HG03064 (cell line): ENCODE measurements at regions not wholly inside any gene's neighbourhood (a gene's known extent, or its start where the extent isn't known, plus 50 kb on each side); places are given as distances from the start of the nearest gene placed in this dataset.

ENCODE experiments used
- ATAC-seq: cut with Tn5 transposase; IDR thresholded peaks from one replicate; pipeline ENCODE4 v1.9.1; 2021; ENCODE audit warnings: low read depth; ENCODE audit not compliant: unreplicated experiment

GRCh38 chr12:92297405-92297804, 151.8 kb upstream of the BTG1 start:
- no peak for ATAC-seq

DNA sequence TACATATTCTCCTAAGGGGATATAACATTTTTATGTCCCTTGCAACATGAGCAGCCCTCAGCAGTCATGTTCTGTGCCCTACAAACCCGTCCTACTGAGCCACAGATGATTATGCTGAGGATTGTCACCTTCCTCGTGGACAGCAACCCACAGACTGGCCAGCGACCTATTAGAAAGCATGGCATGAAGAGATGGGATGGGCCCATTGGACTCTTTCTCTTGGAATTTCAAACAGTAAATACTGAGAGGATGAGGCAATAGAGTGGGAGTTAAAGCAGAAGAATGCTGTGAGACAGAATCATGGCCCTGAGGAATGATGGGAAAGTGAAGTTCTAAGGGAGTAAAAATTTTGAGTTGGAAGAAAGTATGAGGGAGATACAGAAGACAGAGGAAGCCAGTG, 149.9 kb upstream of the BTG1 start:
- ATAC-seq: no peak

GRCh38 chr12:92294676-92295440, 149.2 kb upstream of the BTG1 start:
- no peak for ATAC-seq

GRCh38 chr12:92292016-92292415, 146.4 kb upstream of the BTG1 start:
- no peak for ATAC-seq

- ATAC-seq: no peak
Measured at GRCh38 chr12:92290886-92291285, 145.2 kb upstream of the BTG1 start.

DNA sequence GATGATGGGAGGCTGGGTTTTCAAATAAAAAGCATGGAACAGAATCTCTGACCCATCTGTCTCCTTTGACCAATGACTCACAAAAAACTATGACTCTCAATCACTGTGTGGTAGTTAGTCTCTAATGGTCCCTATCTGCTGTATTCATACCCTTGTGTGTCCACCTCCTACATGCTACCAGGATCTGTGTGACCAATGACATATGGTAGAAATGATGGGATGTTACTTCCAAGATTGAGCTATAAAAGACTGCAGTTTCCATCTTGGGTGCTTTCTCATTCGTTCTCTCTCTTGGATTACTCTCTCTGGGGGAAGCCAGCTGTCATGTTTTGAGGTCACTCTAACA, 144.7 kb upstream of the BTG1 start:
- ATAC-seq: no peak

DNA sequence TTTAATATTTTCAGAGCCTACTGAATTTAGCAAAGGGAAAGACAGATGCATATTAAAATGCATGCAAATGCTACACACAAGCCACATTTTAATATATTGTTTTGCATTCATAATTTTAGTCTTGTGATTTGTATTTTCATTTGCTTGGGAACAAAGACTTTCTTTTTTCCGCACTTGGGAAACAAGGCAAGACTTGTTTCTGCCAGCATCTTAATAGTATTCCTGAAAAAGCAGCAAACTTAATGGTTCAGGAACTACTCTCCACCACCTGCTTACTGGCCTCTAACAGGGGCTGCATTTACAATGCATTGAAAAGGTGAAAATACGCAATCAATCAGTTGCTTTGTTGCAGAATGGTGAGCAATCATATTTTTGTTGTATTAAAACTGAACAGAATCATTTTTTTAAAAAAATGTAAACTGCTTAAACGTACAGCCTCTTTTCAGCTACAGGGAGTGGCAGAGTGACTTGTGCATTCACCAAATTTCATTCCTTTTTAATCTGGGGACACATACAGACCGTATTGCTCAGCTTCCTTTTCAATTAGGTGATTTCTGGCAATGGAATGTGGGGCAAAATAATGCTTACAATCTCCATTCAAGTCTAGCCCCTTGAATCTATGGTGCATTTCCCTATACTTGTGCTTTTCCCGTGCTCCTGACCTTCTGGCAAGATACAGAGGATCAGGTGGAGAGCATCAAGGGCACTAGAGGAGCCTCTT, 144.1 kb upstream of the BTG1 start:
- no peak for ATAC-seq

DNA sequence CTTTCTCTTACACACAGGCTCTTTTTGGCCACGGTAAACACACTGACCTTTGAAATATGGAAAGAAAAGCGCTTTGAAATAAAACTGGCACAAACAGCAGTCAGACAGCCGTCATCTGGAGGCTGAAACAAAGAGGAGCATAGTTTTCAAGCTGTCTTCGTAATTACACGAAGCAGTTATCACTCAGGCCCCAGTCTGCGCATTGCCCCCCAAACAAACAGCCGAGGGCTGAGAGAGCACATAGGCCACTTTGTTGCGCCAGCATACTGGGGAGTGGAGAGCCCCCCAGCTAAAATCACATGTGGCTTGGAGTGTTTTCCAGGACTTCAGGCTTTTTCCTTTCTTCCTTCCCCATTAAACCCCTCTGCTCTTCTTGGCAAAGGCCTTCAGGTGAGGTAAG, 142.9 kb upstream of the BTG1 start:
- ATAC-seq: no peak

DNA sequence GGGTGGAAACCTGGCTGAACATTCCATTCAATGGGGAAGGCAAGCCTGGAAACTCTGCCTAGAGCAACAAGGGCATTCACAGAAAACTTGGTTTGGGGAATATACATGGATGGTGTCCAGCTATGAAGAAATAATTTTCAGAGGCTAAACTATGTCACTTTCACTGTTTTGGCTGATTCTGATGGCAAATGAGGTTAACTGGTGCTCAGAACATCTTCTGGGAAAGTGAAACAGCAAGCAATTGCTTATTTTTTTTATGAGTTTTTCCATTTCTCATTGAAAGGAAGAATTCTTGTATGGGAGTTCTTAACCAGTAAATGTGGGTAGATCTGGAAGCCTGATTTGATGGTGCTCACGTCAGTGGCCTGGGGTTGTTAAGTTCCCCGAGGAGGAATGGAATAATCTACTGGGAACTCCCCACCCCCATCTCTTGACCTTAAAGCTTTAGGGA, 132.8 kb upstream of the BTG1 start:
- no peak for ATAC-seq

- ATAC-seq: no peak
Measured at GRCh38 chr12:92277795-92278194, 132.1 kb upstream of the BTG1 start.

GRCh38 chr12:92276276-92276675, 130.6 kb upstream of the BTG1 start:
- no peak for ATAC-seq

DNA sequence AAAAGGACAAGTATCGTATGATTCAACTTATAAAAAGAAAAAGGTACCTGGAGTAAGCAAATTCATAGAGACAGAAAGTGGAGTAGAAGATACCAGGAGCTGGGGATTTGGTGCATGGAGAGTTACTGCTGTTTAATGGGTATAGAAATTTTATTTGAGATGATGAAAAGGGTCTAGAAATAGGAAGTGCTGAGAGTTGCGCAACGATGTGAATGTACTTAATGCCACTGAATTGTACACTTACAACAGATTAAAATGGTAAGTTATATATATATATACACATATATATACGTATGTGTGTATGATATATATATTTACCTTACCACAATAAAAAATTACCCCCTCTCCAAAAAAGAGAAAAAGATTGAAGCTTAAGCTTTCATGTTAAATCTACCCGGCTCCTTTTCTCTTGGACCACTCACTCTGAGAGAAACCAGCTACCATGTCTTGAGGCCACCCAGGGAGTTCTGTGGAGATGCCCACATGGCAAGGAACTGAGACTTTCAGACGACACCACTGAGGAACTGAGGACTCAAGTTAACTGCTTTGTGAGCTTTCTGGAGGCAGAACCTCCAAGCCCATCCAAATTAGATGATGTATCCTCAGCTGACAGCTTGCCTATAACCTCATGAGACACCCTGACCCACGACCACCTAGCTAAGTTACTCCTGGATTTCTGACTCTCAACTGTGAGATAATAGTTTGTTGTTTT, 130.0 kb upstream of the BTG1 start:
- no peak for ATAC-seq

GRCh38 chr12:92273076-92273475, 127.4 kb upstream of the BTG1 start:
- ATAC-seq: no peak

- ATAC-seq: no peak
Measured at GRCh38 chr12:92272061-92272964, 126.7 kb upstream of the BTG1 start.

GRCh38 chr12:92271341-92271740, 125.7 kb upstream of the BTG1 start:
- ATAC-seq: no peak

DNA sequence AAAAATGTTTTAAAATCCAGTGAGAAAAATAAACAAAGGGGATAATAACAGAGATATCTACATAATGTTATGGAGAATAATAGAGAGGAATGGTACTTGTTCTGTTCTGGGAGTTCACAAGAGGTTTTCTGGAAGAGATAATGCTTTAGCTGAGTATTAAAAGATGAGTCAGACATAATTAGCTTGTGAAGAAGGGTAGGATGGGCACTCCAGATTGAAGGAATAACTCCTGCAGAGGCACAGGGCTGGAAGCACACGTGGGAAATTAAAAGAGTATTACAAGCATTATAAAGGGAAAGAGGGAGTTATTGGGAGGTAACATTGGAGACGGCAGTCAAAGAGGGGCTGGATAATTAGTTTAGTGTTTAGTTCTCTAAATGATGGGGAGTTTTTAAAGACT, 124.9 kb upstream of the BTG1 start:
- ATAC-seq: no peak

GRCh38 chr12:92268946-92269345, 123.3 kb upstream of the BTG1 start:
- no peak for ATAC-seq

- no peak for ATAC-seq
Measured at GRCh38 chr12:92261692-92262091, 116.0 kb upstream of the BTG1 start.

DNA sequence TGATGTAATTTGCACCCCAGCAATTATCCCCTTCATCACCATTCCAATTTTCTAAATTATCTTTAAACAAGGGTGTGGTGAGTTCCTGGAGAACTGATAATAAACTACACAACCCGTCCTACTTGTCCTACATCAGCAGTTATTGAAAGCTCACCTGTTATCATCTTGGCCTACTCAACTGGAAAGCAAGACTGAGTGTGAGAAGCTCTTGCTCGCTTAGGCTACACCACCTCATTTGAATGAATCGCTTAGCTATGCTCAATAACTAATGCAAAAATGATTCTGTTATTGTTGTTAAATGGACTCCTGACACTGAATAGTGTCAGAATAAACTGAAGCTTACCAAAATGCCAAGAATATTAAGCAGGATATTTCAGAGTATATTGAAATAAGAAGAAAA, 115.4 kb upstream of the BTG1 start:
- ATAC-seq: no peak

GRCh38 chr12:92259696-92260251, 114.1 kb upstream of the BTG1 start:
- ATAC-seq: no peak
